Tibial artery (tissue), 4 donors: ENCODE measurements at regions not wholly inside any gene's neighbourhood (a gene's known extent, or its start where the extent isn't known, plus 50 kb on each side); places are given as distances from the start of the nearest gene placed in this dataset.

Experiments used
- DNase-seq, 2 donors: peaks; one replicate each; pipeline ENCODE4 v3.0.0-alpha.2; 2019
- H3K27ac ChIP-seq, 2 donors: fragments of 200-600 bp; sonication (generic) in 1 of 2; 1 replicate in 1 of 2; 2 replicates in 1 of 2; pipeline ENCODE4 v1.5.1; 2018 to 2019; ENCODE audit warnings: mild to moderate bottlenecking in 1 of 2
- H3K27me3 ChIP-seq, 2 donors: fragments of 200-600 bp; sonication (generic) in 1 of 2; one replicate each; pipeline versions ENCODE4 v1.5.1 to v1.6.0; 2016 to 2019
- H3K36me3 ChIP-seq, 3 donors: fragments of 200-600 bp; sonication (generic) in 2 of 3; one replicate each; pipeline ENCODE4 v1.5.1; 2016 to 2019; ENCODE audit warnings: mild to moderate bottlenecking in 2 of 3
- H3K4me1 ChIP-seq, 4 donors: fragments of 200-600 bp; sonication (generic) in 2 of 4; 1 replicate in 3 of 4; 2 replicates in 1 of 4; pipeline ENCODE4 v1.5.1; 2016 to 2019
- H3K4me3 ChIP-seq, 2 donors: fragments of 200-600 bp; sonication (generic) in 1 of 2; 1 replicate in 1 of 2; 2 replicates in 1 of 2; pipeline ENCODE4 v1.5.1; 2018 to 2019; ENCODE audit warnings: mild to moderate bottlenecking in 2 of 2
- H3K9me3 ChIP-seq, 3 donors: fragments of 200-600 bp; sonication (generic) in 1 of 3; one replicate each; pipeline ENCODE4 v1.5.1; 2016 to 2019
- intact Hi-C: fragments of 100-400 bp; cut with DNase I; formaldehyde crosslinking; loops from one replicate; pipeline ENCODE4 v1.15.0; 2023; ENCODE audit warnings: low total_unique reads
- TF ChIP-seq, protein P1 (sequence below), 2 experiments: fragments of 200-600 bp in 1 of 2; fragments of 450-650 bp in 1 of 2; IDR thresholded peaks; one replicate each; pipeline ENCODE4 v1.5.1; 2017 to 2019; ENCODE audit warnings: antibody characterized with exemption in 2 of 2, mild to moderate bottlenecking in 1 of 2, moderate library complexity in 1 of 2

DNA sequence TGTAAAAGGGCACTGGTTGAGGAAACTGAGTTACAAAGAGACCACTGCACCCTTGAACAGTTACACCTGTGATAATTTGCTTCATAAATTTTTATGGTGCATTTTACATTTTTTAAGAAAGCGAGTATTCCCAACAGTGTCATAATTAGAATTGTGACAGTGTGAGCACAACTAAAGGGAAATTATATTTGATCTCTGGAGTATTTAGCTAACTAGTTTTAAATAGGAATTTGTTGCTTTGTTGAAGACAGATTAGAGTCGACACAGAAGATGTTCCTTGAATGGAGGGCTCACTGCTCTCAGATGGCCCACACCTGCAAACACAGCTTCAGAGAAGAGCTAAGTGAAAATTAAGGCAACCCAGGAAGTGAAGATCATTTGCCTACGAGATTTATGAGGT, 555.0 kb upstream of the GOT2 start:
- Histone ChIP-seq H3K9me3 (no peaks in the 10 kb centered on the region), H3K4me3 (no peak overlapping the region), H3K27ac (no peak overlapping the region), H3K27me3 (no peaks in the 10 kb centered on the region), H3K4me1 (no peaks in the 10 kb centered on the region), H3K36me3 (no peaks in the 10 kb centered on the region)
- intact Hi-C loops = no loop called here
- TF ChIP-seq, protein P1, sequence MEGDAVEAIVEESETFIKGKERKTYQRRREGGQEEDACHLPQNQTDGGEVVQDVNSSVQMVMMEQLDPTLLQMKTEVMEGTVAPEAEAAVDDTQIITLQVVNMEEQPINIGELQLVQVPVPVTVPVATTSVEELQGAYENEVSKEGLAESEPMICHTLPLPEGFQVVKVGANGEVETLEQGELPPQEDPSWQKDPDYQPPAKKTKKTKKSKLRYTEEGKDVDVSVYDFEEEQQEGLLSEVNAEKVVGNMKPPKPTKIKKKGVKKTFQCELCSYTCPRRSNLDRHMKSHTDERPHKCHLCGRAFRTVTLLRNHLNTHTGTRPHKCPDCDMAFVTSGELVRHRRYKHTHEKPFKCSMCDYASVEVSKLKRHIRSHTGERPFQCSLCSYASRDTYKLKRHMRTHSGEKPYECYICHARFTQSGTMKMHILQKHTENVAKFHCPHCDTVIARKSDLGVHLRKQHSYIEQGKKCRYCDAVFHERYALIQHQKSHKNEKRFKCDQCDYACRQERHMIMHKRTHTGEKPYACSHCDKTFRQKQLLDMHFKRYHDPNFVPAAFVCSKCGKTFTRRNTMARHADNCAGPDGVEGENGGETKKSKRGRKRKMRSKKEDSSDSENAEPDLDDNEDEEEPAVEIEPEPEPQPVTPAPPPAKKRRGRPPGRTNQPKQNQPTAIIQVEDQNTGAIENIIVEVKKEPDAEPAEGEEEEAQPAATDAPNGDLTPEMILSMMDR (IDR thresholded peaks at IDR 0.05) = no peak
- DNase-seq = no peak

DNA sequence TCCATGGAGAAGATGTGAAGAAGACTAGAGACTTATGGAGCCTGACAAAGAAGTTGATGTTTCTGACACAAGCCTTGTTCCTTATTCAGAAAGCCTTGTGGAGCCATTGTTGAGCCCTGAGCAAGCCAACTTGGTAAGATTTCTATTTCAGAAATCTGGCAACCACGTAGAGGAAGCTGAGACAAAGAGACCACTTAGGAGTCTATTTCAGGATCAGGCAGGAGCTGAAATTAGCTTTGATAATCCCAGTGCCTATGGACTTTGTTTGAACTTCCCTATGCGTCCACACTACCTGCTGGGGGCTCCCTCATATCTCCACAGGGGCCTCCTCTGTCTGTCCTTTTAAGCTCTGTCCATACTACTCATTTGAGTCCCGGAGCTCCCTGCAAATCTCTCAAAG, 540.0 kb upstream of the GOT2 start:
- intact Hi-C loops = no loop called here

GRCh38 chr16:59263955-59264354, 529.8 kb upstream of the GOT2 start:
- no peak for DNase-seq
- Histone ChIP-seq H3K36me3 (no peaks in the 10 kb centered on the region), H3K9me3 (no peaks in the 10 kb centered on the region), H3K27me3 (no peaks in the 10 kb centered on the region), H3K4me3 (no peak overlapping the region), H3K27ac (no peak overlapping the region), H3K4me1 (no peaks in the 10 kb centered on the region)
- intact Hi-C loops = no loop called here
- TF ChIP-seq, protein P1 (IDR thresholded peaks at IDR 0.05) = no peak

More for the DNA sequence above, 540.0 kb upstream of the GOT2 start:
- H3K36me3 ChIP-seq = no peaks in the 10 kb centered on the region
- no peaks in the 10 kb centered on the region for H3K9me3 ChIP-seq
- TF ChIP-seq, protein P1 (IDR thresholded peaks at IDR 0.05) = no peak
- H3K4me3 ChIP-seq = no peak overlapping the region
- H3K27me3 ChIP-seq = no peaks in the 10 kb centered on the region
- no peaks in the 10 kb centered on the region for H3K4me1 ChIP-seq
- no peak overlapping the region for H3K27ac ChIP-seq
- DNase-seq = no peak

GRCh38 chr16:59260892-59261291, 526.8 kb upstream of the GOT2 start:
- Histone ChIP-seq H3K36me3 (no peaks in the 10 kb centered on the region), H3K27ac (no peak overlapping the region), H3K9me3 (no peaks in the 10 kb centered on the region), H3K4me3 (no peak overlapping the region), H3K4me1 (no peaks in the 10 kb centered on the region), H3K27me3 (no peaks in the 10 kb centered on the region)
- DNase-seq = no peak
- TF ChIP-seq, protein P1 (IDR thresholded peaks at IDR 0.05) = no peak
- intact Hi-C loops = no loop called here

DNA sequence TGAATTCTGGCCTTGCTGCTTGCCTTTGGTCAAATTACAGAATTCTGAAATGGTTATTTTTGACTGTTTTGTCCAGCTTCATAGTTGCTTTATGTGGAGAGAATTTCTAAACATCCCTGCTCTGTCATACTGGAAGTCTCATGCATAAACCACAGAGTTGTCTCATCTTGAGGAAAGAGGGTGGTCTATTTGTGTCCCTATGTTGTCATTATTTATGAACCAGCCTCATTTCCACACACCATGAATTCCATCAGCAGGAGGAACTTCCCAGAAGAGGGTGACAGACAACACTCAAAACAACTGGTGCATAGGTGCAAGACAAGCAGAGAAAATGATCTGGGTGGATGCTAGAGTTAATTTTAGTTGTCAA, 525.8 kb upstream of the GOT2 start:
- Histone ChIP-seq H3K27me3 (no peaks in the 10 kb centered on the region), H3K27ac (no peak overlapping the region), H3K4me3 (no peak overlapping the region), H3K36me3 (no peaks in the 10 kb centered on the region), H3K9me3 (no peaks in the 10 kb centered on the region), H3K4me1 (no peaks in the 10 kb centered on the region)
- TF ChIP-seq, protein P1 (IDR thresholded peaks at IDR 0.05) = no peak
- DNase-seq = no peak
- intact Hi-C loops = no loop called here
